ENCODE measurements at regions not wholly inside any gene's neighbourhood (a gene's known extent, or its start where the extent isn't known, plus 50 kb on each side); places are given as distances from the start of the nearest gene placed in this dataset.

DNA sequence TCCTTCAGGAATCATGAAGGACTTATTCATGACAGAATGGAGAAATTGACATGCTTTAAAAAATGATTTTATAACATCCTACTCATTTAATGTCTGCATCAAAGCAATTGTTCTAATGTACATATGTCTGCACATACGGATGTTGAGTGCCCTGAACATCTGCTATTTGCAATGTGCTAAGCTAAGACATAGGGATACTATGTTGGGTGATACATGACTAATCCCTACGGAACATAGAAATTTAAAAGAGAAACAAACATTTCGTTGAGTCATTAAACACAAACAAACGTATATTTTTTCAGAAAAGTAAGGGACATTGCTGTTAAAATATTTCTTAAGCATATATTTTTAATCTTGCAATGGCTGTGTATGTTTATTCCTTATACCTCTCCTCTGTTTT is 686.5 kb upstream of the ADAMTS16 start:
- ChIA-PET POLR2A (no interaction called here), CTCF (interaction anchor here (0.7 kb wide), 1 partner anchor 1391 kb away, joined by 3 read pairs; no protein-coding TSS in a partner anchor)
- no peaks in the 10 kb centered on the region for H3K36me3 ChIP-seq (ENCODE audit: control insufficient read depth in 2 of 2, insufficient read depth in 1 of 2, low read length in 2 of 2)
- no peaks in the 10 kb centered on the region for H3K4me1 ChIP-seq (ENCODE audit: control insufficient read depth, insufficient read depth, low read length)
- no peak overlapping the region for H3K27ac ChIP-seq (ENCODE audit: extremely low read depth, low read depth, low read length)
- no peak for TF ChIP-seq SCRT2 (tag by site-specific recombination; IDR thresholded peaks at IDR 0.05)
- TF ChIP-seq ZNF585B (tag by site-specific recombination; IDR thresholded peaks at IDR 0.05) = no peak
- TF ChIP-seq, protein P1, sequence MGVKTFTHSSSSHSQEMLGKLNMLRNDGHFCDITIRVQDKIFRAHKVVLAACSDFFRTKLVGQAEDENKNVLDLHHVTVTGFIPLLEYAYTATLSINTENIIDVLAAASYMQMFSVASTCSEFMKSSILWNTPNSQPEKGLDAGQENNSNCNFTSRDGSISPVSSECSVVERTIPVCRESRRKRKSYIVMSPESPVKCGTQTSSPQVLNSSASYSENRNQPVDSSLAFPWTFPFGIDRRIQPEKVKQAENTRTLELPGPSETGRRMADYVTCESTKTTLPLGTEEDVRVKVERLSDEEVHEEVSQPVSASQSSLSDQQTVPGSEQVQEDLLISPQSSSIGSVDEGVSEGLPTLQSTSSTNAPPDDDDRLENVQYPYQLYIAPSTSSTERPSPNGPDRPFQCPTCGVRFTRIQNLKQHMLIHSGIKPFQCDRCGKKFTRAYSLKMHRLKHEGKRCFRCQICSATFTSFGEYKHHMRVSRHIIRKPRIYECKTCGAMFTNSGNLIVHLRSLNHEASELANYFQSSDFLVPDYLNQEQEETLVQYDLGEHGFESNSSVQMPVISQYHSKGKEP (tag by site-specific recombination; IDR thresholded peaks at IDR 0.05) = no peak
- no peak for TF ChIP-seq ZNF792 (tag by site-specific recombination; IDR thresholded peaks at IDR 0.05)
- TF ChIP-seq ZNF341 (tag by site-specific recombination; IDR thresholded peaks at IDR 0.05; ENCODE audit: low read depth) = no peak
- no peak for TF ChIP-seq MZF1 (tag by site-specific recombination; IDR thresholded peaks at IDR 0.05; ENCODE audit: borderline replicate concordance)
- TF ChIP-seq ZNF354C (tag by site-specific recombination; IDR thresholded peaks at IDR 0.05; ENCODE audit: borderline replicate concordance, low read depth) = no peak
- TF ChIP-seq ZBTB1 (tag by site-specific recombination; IDR thresholded peaks at IDR 0.05) = no peak
- no peak for TF ChIP-seq ZNF596 (tag by site-specific recombination; IDR thresholded peaks at IDR 0.05)
- TF ChIP-seq, protein P2, sequence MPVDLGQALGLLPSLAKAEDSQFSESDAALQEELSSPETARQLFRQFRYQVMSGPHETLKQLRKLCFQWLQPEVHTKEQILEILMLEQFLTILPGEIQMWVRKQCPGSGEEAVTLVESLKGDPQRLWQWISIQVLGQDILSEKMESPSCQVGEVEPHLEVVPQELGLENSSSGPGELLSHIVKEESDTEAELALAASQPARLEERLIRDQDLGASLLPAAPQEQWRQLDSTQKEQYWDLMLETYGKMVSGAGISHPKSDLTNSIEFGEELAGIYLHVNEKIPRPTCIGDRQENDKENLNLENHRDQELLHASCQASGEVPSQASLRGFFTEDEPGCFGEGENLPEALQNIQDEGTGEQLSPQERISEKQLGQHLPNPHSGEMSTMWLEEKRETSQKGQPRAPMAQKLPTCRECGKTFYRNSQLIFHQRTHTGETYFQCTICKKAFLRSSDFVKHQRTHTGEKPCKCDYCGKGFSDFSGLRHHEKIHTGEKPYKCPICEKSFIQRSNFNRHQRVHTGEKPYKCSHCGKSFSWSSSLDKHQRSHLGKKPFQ (tag by site-specific recombination; IDR thresholded peaks at IDR 0.05) = no peak
- H3K4me3 ChIP-seq (ENCODE audit: low read depth, low read length) = no peak overlapping the region
- no peaks in the 10 kb centered on the region for H3K9me3 ChIP-seq (ENCODE audit: control insufficient read depth, insufficient read depth, low read depth, low read length)

DNA sequence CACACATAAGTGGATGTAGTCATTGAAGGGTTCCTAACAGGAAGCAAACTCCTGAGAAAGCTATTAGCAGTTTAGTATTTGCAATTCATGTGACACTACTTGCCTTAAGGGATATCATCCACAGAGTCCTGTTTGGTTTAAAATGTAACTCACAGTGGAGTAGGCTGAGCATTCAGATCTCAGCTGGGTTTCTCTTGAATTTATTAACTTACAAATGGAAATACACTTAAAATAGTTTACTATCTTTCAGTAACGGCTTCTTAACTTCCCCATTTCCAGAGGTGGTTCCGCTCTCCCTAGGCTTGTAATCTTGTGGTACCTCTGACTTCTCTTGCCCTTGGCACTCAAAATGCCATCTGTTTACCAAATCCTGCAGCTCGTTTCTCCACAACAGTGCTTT is 660.7 kb upstream of the ADAMTS16 start:
- ChIA-PET CTCF (no interaction called here), POLR2A (no interaction called here)
- Histone ChIP-seq H3K27ac (ENCODE audit: extremely low read depth, low read depth, low read length) (no peak overlapping the region), H3K36me3 (ENCODE audit: control insufficient read depth in 2 of 2, insufficient read depth in 1 of 2, low read length in 2 of 2) (peaks cover 0 to 3% of the 10 kb centered on the region in 2 experiments; a peak in 1 of 3 replicates), H3K9me3 (ENCODE audit: control insufficient read depth, insufficient read depth, low read depth, low read length) (no peaks in the 10 kb centered on the region), H3K4me3 (ENCODE audit: low read depth, low read length) (no peak overlapping the region), H3K4me1 (ENCODE audit: control insufficient read depth, insufficient read depth, low read length) (no peaks in the 10 kb centered on the region)
- no peak for TF ChIP-seq ZNF558 (tag by site-specific recombination; IDR thresholded peaks at IDR 0.05)
- no peak for TF ChIP-seq ZIC2 (tag by site-specific recombination; IDR thresholded peaks at IDR 0.05)
- TF ChIP-seq ZNF266 (tag by site-specific recombination; IDR thresholded peaks at IDR 0.05; ENCODE audit: low read depth) = no peak
- TF ChIP-seq ZBTB1 (tag by site-specific recombination; IDR thresholded peaks at IDR 0.05) = no peak
- no peak for TF ChIP-seq ZBTB20 (tag by site-specific recombination; IDR thresholded peaks at IDR 0.05)
- no peak for TF ChIP-seq ZNF175 (tag by site-specific recombination; IDR thresholded peaks at IDR 0.05)
- TF ChIP-seq ZNF211 (tag by site-specific recombination; IDR thresholded peaks at IDR 0.05; ENCODE audit: low read depth) = no peak
- no peak for TF ChIP-seq ZBTB21 (tag by site-specific recombination; IDR thresholded peaks at IDR 0.05)

DNA sequence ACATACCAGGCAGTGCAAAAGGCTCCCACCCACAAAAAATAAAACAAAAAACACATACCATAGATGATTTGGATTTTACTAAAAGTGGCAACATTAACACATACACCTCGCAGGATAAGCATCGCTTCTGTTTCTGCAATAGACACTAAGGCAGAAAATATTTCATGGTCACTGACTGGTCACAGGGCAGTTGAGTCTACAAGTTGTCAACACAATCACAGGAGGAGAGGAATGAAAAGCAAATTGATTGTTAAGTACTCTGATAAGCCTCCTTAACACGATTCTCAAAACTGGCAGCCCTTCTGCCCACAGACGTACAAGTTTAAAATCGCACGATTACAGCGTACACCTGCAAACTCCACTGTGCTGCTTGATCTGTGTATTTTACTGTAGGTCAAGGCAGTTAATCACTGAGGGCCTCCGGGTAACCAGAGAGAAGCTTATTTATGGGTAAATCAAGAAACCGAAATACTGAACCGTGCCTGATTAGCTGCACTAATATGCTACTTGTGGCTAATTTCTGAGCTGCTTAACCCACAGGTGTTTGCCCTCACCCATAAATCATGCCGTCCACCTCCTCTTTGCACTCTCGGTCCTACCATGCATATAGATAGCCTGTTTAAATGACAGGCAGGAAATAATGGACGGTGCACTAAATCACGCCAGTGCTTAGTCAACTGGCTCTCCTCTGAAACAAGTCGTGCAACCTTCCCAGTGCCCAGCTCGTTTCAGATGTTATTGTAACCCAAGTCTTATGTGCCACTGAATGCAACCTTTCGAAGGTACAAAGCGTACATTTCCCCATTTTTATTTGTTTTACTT is 659.4 kb upstream of the ADAMTS16 start:
- ChIA-PET CTCF (no interaction called here), POLR2A (no interaction called here)
- Histone ChIP-seq H3K4me3 (ENCODE audit: low read depth, low read length) (no peak overlapping the region), H3K9me3 (ENCODE audit: control insufficient read depth, insufficient read depth, low read depth, low read length) (no peaks in the 10 kb centered on the region), H3K27ac (ENCODE audit: extremely low read depth, low read depth, low read length) (no peak overlapping the region), H3K36me3 (ENCODE audit: control insufficient read depth in 2 of 2, insufficient read depth in 1 of 2, low read length in 2 of 2) (no peaks in the 10 kb centered on the region), H3K4me1 (ENCODE audit: control insufficient read depth, insufficient read depth, low read length) (no peaks in the 10 kb centered on the region)
- no peak for TF ChIP-seq ZNF121 (tag by site-specific recombination; IDR thresholded peaks at IDR 0.05)
- TF ChIP-seq ZNF423 (tag by site-specific recombination; IDR thresholded peaks at IDR 0.05) = no peak
- no peak for TF ChIP-seq SP2 (tag by site-specific recombination; IDR thresholded peaks at IDR 0.05)
- TF ChIP-seq ZNF155 (tag by site-specific recombination; IDR thresholded peaks at IDR 0.05) = no peak
- no peak for TF ChIP-seq SETDB1 (IDR thresholded peaks at IDR 0.05; ENCODE audit: insufficient read length, low read length)
- no peak for TF ChIP-seq ZFP69B (tag by site-specific recombination; IDR thresholded peaks at IDR 0.05)
- TF ChIP-seq IKZF3 (tag by site-specific recombination; IDR thresholded peaks at IDR 0.05) = no peak
- no peak for TF ChIP-seq ZNF223 (tag by site-specific recombination; IDR thresholded peaks at IDR 0.05)
- TF ChIP-seq, protein P3, sequence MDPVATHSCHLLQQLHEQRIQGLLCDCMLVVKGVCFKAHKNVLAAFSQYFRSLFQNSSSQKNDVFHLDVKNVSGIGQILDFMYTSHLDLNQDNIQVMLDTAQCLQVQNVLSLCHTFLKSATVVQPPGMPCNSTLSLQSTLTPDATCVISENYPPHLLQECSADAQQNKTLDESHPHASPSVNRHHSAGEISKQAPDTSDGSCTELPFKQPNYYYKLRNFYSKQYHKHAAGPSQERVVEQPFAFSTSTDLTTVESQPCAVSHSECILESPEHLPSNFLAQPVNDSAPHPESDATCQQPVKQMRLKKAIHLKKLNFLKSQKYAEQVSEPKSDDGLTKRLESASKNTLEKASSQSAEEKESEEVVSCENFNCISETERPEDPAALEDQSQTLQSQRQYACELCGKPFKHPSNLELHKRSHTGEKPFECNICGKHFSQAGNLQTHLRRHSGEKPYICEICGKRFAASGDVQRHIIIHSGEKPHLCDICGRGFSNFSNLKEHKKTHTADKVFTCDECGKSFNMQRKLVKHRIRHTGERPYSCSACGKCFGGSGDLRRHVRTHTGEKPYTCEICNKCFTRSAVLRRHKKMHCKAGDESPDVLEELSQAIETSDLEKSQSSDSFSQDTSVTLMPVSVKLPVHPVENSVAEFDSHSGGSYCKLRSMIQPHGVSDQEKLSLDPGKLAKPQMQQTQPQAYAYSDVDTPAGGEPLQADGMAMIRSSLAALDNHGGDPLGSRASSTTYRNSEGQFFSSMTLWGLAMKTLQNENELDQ (tag by site-specific recombination; IDR thresholded peaks at IDR 0.05; ENCODE audit: low read depth) = no peak
- no peak for TF ChIP-seq ZNF660 (tag by site-specific recombination; IDR thresholded peaks at IDR 0.05)
